ENCODE measurements at regions not wholly inside any gene's neighbourhood (a gene's known extent, or its start where the extent isn't known, plus 50 kb on each side); places are given as distances from the start of the nearest gene placed in this dataset.
"Not testable (repeated sequence)": the region's sequence is repeated elsewhere in the genome, so short reads cannot be mapped to it uniquely, and the experiment has no call there.

GRCh38 chr1:244758708-244759107, 76.8 kb upstream of the COX20 start:
- no peak for DNase-seq

- DNase-seq, result no peak
Observed at GRCh38 chr1:244759158-244759557, 76.3 kb upstream of the COX20 start.

GRCh38 chr1:244760471-244760870, 75.0 kb upstream of the COX20 start:
- no peak for DNase-seq

- DNase-seq, result no peak
Observed at GRCh38 chr1:244761279-244761678, 74.2 kb upstream of the COX20 start.

- no peak for DNase-seq
Observed at GRCh38 chr1:244762629-244763028, 72.8 kb upstream of the COX20 start.

- DNase-seq, result no peak
Observed at GRCh38 chr1:244768186-244768585, 67.3 kb upstream of the COX20 start.

GRCh38 chr1:244768804-244769203, 66.7 kb upstream of the COX20 start:
- DNase-seq, result no peak

- DNase-seq, result peak in 1 of 14 donors; percentile 42
Observed at GRCh38 chr1:244770556-244770955, 64.9 kb upstream of the COX20 start.

- DNase-seq, result no peak
Observed at GRCh38 chr1:244773513-244773912, 61.9 kb upstream of the COX20 start.

- not testable (repeated sequence) for DNase-seq
Observed at GRCh38 chr1:244776783-244777182, 58.7 kb upstream of the COX20 start.

- no peak for DNase-seq
Observed at GRCh38 chr1:244778344-244778743, 57.1 kb upstream of the COX20 start.

- DNase-seq, result no peak
Observed at GRCh38 chr1:244779410-244779809, 56.0 kb upstream of the COX20 start.

GRCh38 chr1:244780311-244780710, 55.1 kb upstream of the COX20 start:
- DNase-seq, result no peak

GRCh38 chr1:244782056-244782455, 53.4 kb upstream of the COX20 start:
- no peak for DNase-seq

GRCh38 chr1:244783138-244783537, 52.3 kb upstream of the COX20 start:
- no peak for DNase-seq
